ENCODE measurements at regions not wholly inside any gene's neighbourhood (a gene's known extent, or its start where the extent isn't known, plus 50 kb on each side); places are given as distances from the start of the nearest gene placed in this dataset.

DNA sequence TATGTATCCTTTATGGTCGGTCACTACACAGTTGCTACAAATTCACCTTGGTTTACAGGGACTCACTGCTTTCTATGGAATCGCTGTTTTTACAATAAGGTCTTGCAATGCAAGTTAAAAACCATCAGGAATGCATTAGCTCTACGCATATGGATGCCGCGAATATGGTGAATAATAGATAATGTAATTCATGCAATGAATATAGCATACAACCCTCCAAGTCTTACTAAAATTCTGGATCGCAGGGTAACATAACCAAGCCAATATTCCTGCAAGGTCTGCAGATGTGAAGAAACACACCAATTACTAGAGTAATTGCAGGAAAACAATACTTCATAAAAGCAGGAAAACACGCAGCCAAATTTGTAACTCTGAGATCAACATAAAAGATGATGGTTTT, 75.6 kb upstream of the BACE2 start:
- Histone ChIP-seq H3K27ac (no peak overlapping the region), H3K27me3 (no peaks in the 10 kb centered on the region), H3K9me3 (no peaks in the 10 kb centered on the region), H3K4me1 (no peaks in the 10 kb centered on the region), H3K4me3 (no peak overlapping the region), H3K36me3 (no peaks in the 10 kb centered on the region)
- no peak for DNase-seq (ENCODE audit: low spot score in 2 of 2)
- TF ChIP-seq POLR2A (IDR thresholded peaks at IDR 0.05), result no peak
- TF ChIP-seq EP300 (IDR thresholded peaks at IDR 0.05), result no peak
- TF ChIP-seq POLR2AphosphoS5 (IDR thresholded peaks at IDR 0.05), result no peak
- no peak for TF ChIP-seq CTCF (IDR thresholded peaks at IDR 0.05)
- 82% methylated on average over 7 of the region's 7 CpGs for WGBS

GRCh38 chr21:41095983-41096382, 72.0 kb upstream of the BACE2 start:
- TF ChIP-seq CTCF (IDR thresholded peaks at IDR 0.05), result no peak
- no peak for TF ChIP-seq EP300 (IDR thresholded peaks at IDR 0.05)
- TF ChIP-seq POLR2AphosphoS5 (IDR thresholded peaks at IDR 0.05), result no peak
- TF ChIP-seq POLR2A (IDR thresholded peaks at IDR 0.05), result no peak
- Histone ChIP-seq H3K4me3 (no peak overlapping the region), H3K27ac (no peak overlapping the region), H3K36me3 (no peaks in the 10 kb centered on the region), H3K9me3 (no peaks in the 10 kb centered on the region), H3K27me3 (no peaks in the 10 kb centered on the region), H3K4me1 (no peaks in the 10 kb centered on the region)
- 45% methylated on average over 6 of the region's 6 CpGs for WGBS
- DNase-seq (ENCODE audit: low spot score in 2 of 2), result no peak

DNA sequence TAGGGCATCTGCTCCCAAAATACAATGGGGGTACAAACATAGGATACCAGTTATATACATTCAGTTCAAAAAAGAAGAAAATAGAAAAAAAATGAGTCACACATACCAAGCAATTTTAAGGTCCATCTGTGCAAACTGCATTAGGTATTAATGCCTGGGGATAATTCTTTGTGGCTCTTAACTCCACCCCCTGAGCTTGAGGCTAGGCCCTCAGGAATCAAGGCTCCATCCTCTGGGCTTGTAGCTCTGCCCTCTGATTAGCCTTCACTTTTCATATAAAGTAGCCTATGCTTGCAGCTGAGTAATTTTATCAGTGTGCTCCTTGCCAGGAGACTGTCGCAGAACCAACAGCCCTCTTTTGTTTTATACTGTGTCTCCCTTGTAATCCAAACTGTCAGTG, 69.9 kb upstream of the BACE2 start:
- Histone ChIP-seq H3K27ac (no peak overlapping the region), H3K27me3 (no peaks in the 10 kb centered on the region), H3K4me3 (no peak overlapping the region), H3K9me3 (no peaks in the 10 kb centered on the region), H3K36me3 (no peaks in the 10 kb centered on the region), H3K4me1 (no peaks in the 10 kb centered on the region)
- 100% methylated on average over 1 of the region's 1 CpG for WGBS
- TF ChIP-seq EP300 (IDR thresholded peaks at IDR 0.05), result no peak
- no peak for TF ChIP-seq POLR2AphosphoS5 (IDR thresholded peaks at IDR 0.05)
- DNase-seq (ENCODE audit: low spot score in 2 of 2), result no peak

GRCh38 chr21:41098481-41099042, 69.4 kb upstream of the BACE2 start:
- TF ChIP-seq POLR2A (IDR thresholded peaks at IDR 0.05), result no peak
- no peak for TF ChIP-seq POLR2AphosphoS5 (IDR thresholded peaks at IDR 0.05)
- no peak for TF ChIP-seq EP300 (IDR thresholded peaks at IDR 0.05)
- TF ChIP-seq CTCF (IDR thresholded peaks at IDR 0.05), result no peak
- 17% methylated on average over 2 of the region's 2 CpGs for whole genome bisulfite sequencing
- no peaks in the 10 kb centered on the region for H3K36me3 ChIP-seq
- no peak overlapping the region for H3K4me3 ChIP-seq
- no peak overlapping the region for H3K27ac ChIP-seq
- H3K9me3 ChIP-seq, result no peaks in the 10 kb centered on the region
- no peaks in the 10 kb centered on the region for H3K27me3 ChIP-seq
- DNase-seq (ENCODE audit: low spot score in 2 of 2), result no peak
- H3K4me1 ChIP-seq, result no peaks in the 10 kb centered on the region

GRCh38 chr21:41100826-41101550, 67.0 kb upstream of the BACE2 start:
- H3K27ac ChIP-seq, result no peak overlapping the region
- H3K36me3 ChIP-seq, result no peaks in the 10 kb centered on the region
- H3K27me3 ChIP-seq, result no peaks in the 10 kb centered on the region
- no peaks in the 10 kb centered on the region for H3K4me1 ChIP-seq
- WGBS, result 67% methylated on average over 4 of the region's 4 CpGs
- no peak for DNase-seq (ENCODE audit: low spot score in 2 of 2)
- no peaks in the 10 kb centered on the region for H3K9me3 ChIP-seq
- TF ChIP-seq POLR2AphosphoS5 (IDR thresholded peaks at IDR 0.05) (no peak), CTCF (IDR thresholded peaks at IDR 0.05) (no peak), EP300 (IDR thresholded peaks at IDR 0.05) (no peak), POLR2A (IDR thresholded peaks at IDR 0.05) (no peak)
- H3K4me3 ChIP-seq, result no peak overlapping the region
